Sigmoid colon (tissue), 6 donors: ENCODE measurements at regions not wholly inside any gene's neighbourhood (a gene's known extent, or its start where the extent isn't known, plus 50 kb on each side); places are given as distances from the start of the nearest gene placed in this dataset.

Experiments used
- DNase-seq: peaks from one replicate; pipeline ENCODE4 v3.0.0-alpha.2; 2019
- H3K27ac ChIP-seq, 4 donors: fragments of 200-600 bp; sonication (generic); one replicate each; pipeline ENCODE4 v1.5.1; 2016 to 2019; ENCODE audit warnings: mild to moderate bottlenecking in 1 of 4
- H3K27me3 ChIP-seq, 3 donors: fragments of 200-600 bp; sonication (generic); one replicate each; pipeline ENCODE4 v1.5.1; 2019; ENCODE audit warnings: mild to moderate bottlenecking in 1 of 3
- H3K36me3 ChIP-seq, 4 donors: fragments of 200-600 bp; sonication (generic); one replicate each; pipeline ENCODE4 v1.5.1; 2016 to 2019
- H3K4me1 ChIP-seq, 4 donors: fragments of 200-600 bp; sonication (generic); one replicate each; pipeline ENCODE4 v1.5.1; 2017 to 2019
- H3K4me3 ChIP-seq, 4 donors: fragments of 200-600 bp; sonication (generic); one replicate each; pipeline ENCODE4 v1.5.1; 2017 to 2019; ENCODE audit warnings: mild to moderate bottlenecking in 2 of 4, moderate library complexity in 1 of 4
- H3K9me3 ChIP-seq, 4 donors: fragments of 200-600 bp in 3 of 4; sonication (generic) in 3 of 4; one replicate each; pipeline versions ENCODE4 v1.5.1 to v1.6.1; 2013 to 2019
- CTCF ChIP-seq, 4 experiments: fragments of 450-650 bp in 3 of 4; fragments of 200-600 bp in 1 of 4; IDR thresholded peaks; one replicate each; pipeline ENCODE4 v1.5.1; 2016 to 2019; ENCODE audit warnings: antibody characterized with exemption in 4 of 4, mild to moderate bottlenecking in 3 of 4, moderate library complexity in 2 of 4
- EP300 ChIP-seq, 4 donors: sonication (generic); formaldehyde crosslinking; IDR thresholded peaks; one replicate each; pipeline ENCODE4 v1.6.1; 2017; ENCODE audit warnings: antibody characterized with exemption in 4 of 4
- POLR2A ChIP-seq, 2 donors: fragments of 450-650 bp; IDR thresholded peaks; one replicate each; pipeline ENCODE4 v1.6.1; 2016; ENCODE audit warnings: antibody characterized with exemption in 2 of 2, mild to moderate bottlenecking in 2 of 2, moderate library complexity in 2 of 2
- POLR2AphosphoS5 ChIP-seq, 4 donors: sonication (generic); formaldehyde crosslinking; IDR thresholded peaks; one replicate each; pipeline ENCODE4 v1.6.1; 2017; ENCODE audit warnings: antibody characterized with exemption in 4 of 4
- WGBS, 2 donors: extraction: QIAGEN DNeasy Blood & Tissue Kit; methylation state at CpG; one replicate each; pipeline ENCODE4 v1.1.7; 2013; 5-methylcytosine and 5-hydroxymethylcytosine counted together
- intact Hi-C: fragments of 100-400 bp; cut with DNase I; formaldehyde crosslinking; loops from one replicate; pipeline ENCODE4 v1.15.1; 2023
- donor health status: healthy with polysubstance abuse.
- donor health status: healthy.

- DNase-seq, result no peak
- H3K27me3 ChIP-seq, result no peaks in the 10 kb centered on the region
- intact Hi-C loops, result no loop called here
- no peak overlapping the region for H3K27ac ChIP-seq
- TF ChIP-seq EP300 (IDR thresholded peaks at IDR 0.05), result no peak
- no peak for TF ChIP-seq POLR2A (IDR thresholded peaks at IDR 0.05)
- no peak for TF ChIP-seq CTCF (IDR thresholded peaks at IDR 0.05)
- no peak for TF ChIP-seq POLR2AphosphoS5 (IDR thresholded peaks at IDR 0.05)
- no peaks in the 10 kb centered on the region for H3K9me3 ChIP-seq
- H3K4me3 ChIP-seq, result no peak overlapping the region
- WGBS, 2 donors, result 65 to 67% methylated on average over 2 of the region's 2 CpGs
- no peaks in the 10 kb centered on the region for H3K4me1 ChIP-seq
- H3K36me3 ChIP-seq, result no peaks in the 10 kb centered on the region
These were observed 260.2 kb upstream of the N4BP1 start for GRCh38 chr16:48870141-48870540.

- Histone ChIP-seq H3K4me1 (no peaks in the 10 kb centered on the region), H3K27me3 (no peaks in the 10 kb centered on the region), H3K9me3 (peaks cover 0 to 3% (median 0%) of the 10 kb centered on the region in 4 donors), H3K27ac (no peak overlapping the region), H3K4me3 (no peak overlapping the region), H3K36me3 (no peaks in the 10 kb centered on the region)
- WGBS, 2 donors, result 63 to 72% methylated on average over 3 of the region's 3 CpGs
- TF ChIP-seq POLR2AphosphoS5 (IDR thresholded peaks at IDR 0.05) (no peak), POLR2A (IDR thresholded peaks at IDR 0.05) (no peak), EP300 (IDR thresholded peaks at IDR 0.05) (no peak), CTCF (IDR thresholded peaks at IDR 0.05) (no peak)
- no peak for DNase-seq
- intact Hi-C loops, result no loop called here
These were observed 255.5 kb upstream of the N4BP1 start for GRCh38 chr16:48865520-48865919.

GRCh38 chr16:48864055-48864454 lies 254.1 kb upstream of the N4BP1 start:
- Histone ChIP-seq H3K27ac (no peak overlapping the region), H3K9me3 (peaks cover 0 to 3% (median 0%) of the 10 kb centered on the region in 4 donors), H3K36me3 (no peaks in the 10 kb centered on the region), H3K27me3 (no peaks in the 10 kb centered on the region), H3K4me3 (no peak overlapping the region), H3K4me1 (no peaks in the 10 kb centered on the region)
- intact Hi-C loops, result no loop called here
- DNase-seq, result no peak
- TF ChIP-seq CTCF (IDR thresholded peaks at IDR 0.05) (no peak), EP300 (IDR thresholded peaks at IDR 0.05) (no peak), POLR2A (IDR thresholded peaks at IDR 0.05) (no peak), POLR2AphosphoS5 (IDR thresholded peaks at IDR 0.05) (no peak)
- 86 to 93% methylated on average over 1 of the region's 1 CpG for WGBS, 2 donors

GRCh38 chr16:48862087-48862532 lies 252.1 kb upstream of the N4BP1 start:
- H3K4me3 ChIP-seq, result no peak overlapping the region
- DNase-seq, result no peak
- H3K36me3 ChIP-seq, result no peaks in the 10 kb centered on the region
- H3K27ac ChIP-seq, result no peak overlapping the region
- H3K27me3 ChIP-seq, result no peaks in the 10 kb centered on the region
- H3K9me3 ChIP-seq, result peaks cover 0 to 3% (median 0%) of the 10 kb centered on the region in 4 donors
- TF ChIP-seq POLR2A (IDR thresholded peaks at IDR 0.05), result no peak
- TF ChIP-seq EP300 (IDR thresholded peaks at IDR 0.05), result no peak
- no peak for TF ChIP-seq POLR2AphosphoS5 (IDR thresholded peaks at IDR 0.05)
- TF ChIP-seq CTCF (IDR thresholded peaks at IDR 0.05), result peak in 2 of 4 experiments; percentile 13 to 15
- intact Hi-C loops, result no loop called here
- no peaks in the 10 kb centered on the region for H3K4me1 ChIP-seq
- WGBS, 2 donors, result 22 to 26% methylated on average over 9 of the region's 9 CpGs

- Histone ChIP-seq H3K27ac (no peak overlapping the region), H3K4me1 (no peaks in the 10 kb centered on the region), H3K36me3 (no peaks in the 10 kb centered on the region), H3K27me3 (no peaks in the 10 kb centered on the region), H3K9me3 (peaks cover 0 to 3% (median 0%) of the 10 kb centered on the region in 4 donors), H3K4me3 (no peak overlapping the region)
- no peak for DNase-seq
- 75 to 84% methylated on average over 1 of the region's 1 CpG for WGBS, 2 donors
- TF ChIP-seq POLR2AphosphoS5 (IDR thresholded peaks at IDR 0.05) (no peak), POLR2A (IDR thresholded peaks at IDR 0.05) (no peak), CTCF (IDR thresholded peaks at IDR 0.05) (no peak), EP300 (IDR thresholded peaks at IDR 0.05) (no peak)
- intact Hi-C loops, result no loop called here
These were observed 250.4 kb upstream of the N4BP1 start for GRCh38 chr16:48860341-48860740.
